ENCODE measurements at regions not wholly inside any gene's neighbourhood (a gene's known extent, or its start where the extent isn't known, plus 50 kb on each side); places are given as distances from the start of the nearest gene placed in this dataset.

DNA sequence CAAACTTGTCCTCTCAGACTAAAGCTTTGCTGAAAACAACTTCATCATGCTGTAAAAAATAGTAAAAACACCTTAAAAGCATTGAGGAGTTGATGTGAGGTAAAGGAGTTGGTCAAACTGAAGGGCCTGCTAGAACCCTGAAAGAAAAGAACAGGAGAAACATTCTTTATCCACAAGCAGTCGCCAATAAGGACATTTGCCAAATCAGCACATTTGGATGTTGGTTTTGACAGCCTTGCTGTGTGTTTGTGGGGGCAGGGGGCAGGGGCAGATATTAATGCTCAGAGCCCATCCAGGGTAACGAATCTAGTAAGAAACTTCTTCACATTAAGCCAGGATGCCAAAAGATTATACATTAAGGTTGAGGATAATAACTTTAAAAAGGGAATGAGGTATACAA lies 399.9 kb upstream of the ZFHX3 start:
- no peak overlapping the region for H2AFZ ChIP-seq (ENCODE audit: low read length)
- H3K9me3 ChIP-seq (ENCODE audit: control insufficient read depth, insufficient read depth, low read depth, low read length), result no peaks in the 10 kb centered on the region
- DNase-seq (ENCODE audit: low read depth in 2 of 2), result no peak
- H3K4me3 ChIP-seq (replicated peaks in 1 of 4; ENCODE audit: control extremely low read depth in 1 of 4, insufficient read depth in 1 of 4, low read depth in 3 of 4, low read length in 4 of 4), result no peak overlapping the region
- H3K4me1 ChIP-seq (ENCODE audit: control insufficient read depth, extremely low read depth, insufficient read depth, low read length), result no peaks in the 10 kb centered on the region
- H3K9ac ChIP-seq (ENCODE audit: insufficient read depth, low read length), result no peak overlapping the region
- H3K27ac ChIP-seq (ENCODE audit: insufficient read depth, low read length), result no peak overlapping the region
- no peaks in the 10 kb centered on the region for H3K27me3 ChIP-seq (ENCODE audit: control insufficient read depth, insufficient read depth, low read length)
- TF ChIP-seq EZH2 (IDR thresholded peaks at IDR 0.05; ENCODE audit: low read length, missing control alignments), result no peak
- H3K79me2 ChIP-seq (ENCODE audit: control insufficient read depth, insufficient read depth, low read length), result no peaks in the 10 kb centered on the region
- H3K36me3 ChIP-seq (ENCODE audit: control insufficient read depth, insufficient read depth, low read length), result no peaks in the 10 kb centered on the region
- no peak overlapping the region for H3K4me2 ChIP-seq (ENCODE audit: extremely low read depth, insufficient read depth, low read length)
- no peaks in the 10 kb centered on the region for H4K20me1 ChIP-seq (ENCODE audit: control insufficient read depth, extremely low read depth, insufficient read depth, low read length)

GRCh38 chr16:73434621-73435020 lies 386.7 kb upstream of the ZFHX3 start:
- no peak for TF ChIP-seq EZH2 (IDR thresholded peaks at IDR 0.05; ENCODE audit: low read length, missing control alignments)
- TF ChIP-seq, protein P1, sequence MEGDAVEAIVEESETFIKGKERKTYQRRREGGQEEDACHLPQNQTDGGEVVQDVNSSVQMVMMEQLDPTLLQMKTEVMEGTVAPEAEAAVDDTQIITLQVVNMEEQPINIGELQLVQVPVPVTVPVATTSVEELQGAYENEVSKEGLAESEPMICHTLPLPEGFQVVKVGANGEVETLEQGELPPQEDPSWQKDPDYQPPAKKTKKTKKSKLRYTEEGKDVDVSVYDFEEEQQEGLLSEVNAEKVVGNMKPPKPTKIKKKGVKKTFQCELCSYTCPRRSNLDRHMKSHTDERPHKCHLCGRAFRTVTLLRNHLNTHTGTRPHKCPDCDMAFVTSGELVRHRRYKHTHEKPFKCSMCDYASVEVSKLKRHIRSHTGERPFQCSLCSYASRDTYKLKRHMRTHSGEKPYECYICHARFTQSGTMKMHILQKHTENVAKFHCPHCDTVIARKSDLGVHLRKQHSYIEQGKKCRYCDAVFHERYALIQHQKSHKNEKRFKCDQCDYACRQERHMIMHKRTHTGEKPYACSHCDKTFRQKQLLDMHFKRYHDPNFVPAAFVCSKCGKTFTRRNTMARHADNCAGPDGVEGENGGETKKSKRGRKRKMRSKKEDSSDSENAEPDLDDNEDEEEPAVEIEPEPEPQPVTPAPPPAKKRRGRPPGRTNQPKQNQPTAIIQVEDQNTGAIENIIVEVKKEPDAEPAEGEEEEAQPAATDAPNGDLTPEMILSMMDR (conservative IDR thresholded peaks at IDR 0.05 in 1 of 2, IDR thresholded peaks at IDR 0.05 in 1 of 2; ENCODE audit: low read depth in 1 of 2, low read length in 2 of 2), result no peak
- Histone ChIP-seq H3K9me3 (ENCODE audit: control insufficient read depth, insufficient read depth, low read depth, low read length) (no peaks in the 10 kb centered on the region), H2AFZ (ENCODE audit: low read length) (no peak overlapping the region), H3K4me2 (ENCODE audit: extremely low read depth, insufficient read depth, low read length) (no peak overlapping the region), H4K20me1 (ENCODE audit: control insufficient read depth, extremely low read depth, insufficient read depth, low read length) (no peaks in the 10 kb centered on the region), H3K27me3 (ENCODE audit: control insufficient read depth, insufficient read depth, low read length) (no peaks in the 10 kb centered on the region), H3K36me3 (ENCODE audit: control insufficient read depth, insufficient read depth, low read length) (no peaks in the 10 kb centered on the region), H3K27ac (ENCODE audit: insufficient read depth, low read length) (no peak overlapping the region), H3K79me2 (ENCODE audit: control insufficient read depth, insufficient read depth, low read length) (no peaks in the 10 kb centered on the region), H3K9ac (ENCODE audit: insufficient read depth, low read length) (no peak overlapping the region), H3K4me3 (replicated peaks in 1 of 4; ENCODE audit: control extremely low read depth in 1 of 4, insufficient read depth in 1 of 4, low read depth in 3 of 4, low read length in 4 of 4) (no peak overlapping the region), H3K4me1 (ENCODE audit: control insufficient read depth, extremely low read depth, insufficient read depth, low read length) (no peaks in the 10 kb centered on the region)
- no peak for DNase-seq (ENCODE audit: low read depth in 2 of 2)

GRCh38 chr16:73433731-73434307 lies 385.9 kb upstream of the ZFHX3 start:
- Histone ChIP-seq H3K36me3 (ENCODE audit: control insufficient read depth, insufficient read depth, low read length) (no peaks in the 10 kb centered on the region), H3K27ac (ENCODE audit: insufficient read depth, low read length) (no peak overlapping the region), H3K9ac (ENCODE audit: insufficient read depth, low read length) (no peak overlapping the region), H3K27me3 (ENCODE audit: control insufficient read depth, insufficient read depth, low read length) (no peaks in the 10 kb centered on the region), H3K9me3 (ENCODE audit: control insufficient read depth, insufficient read depth, low read depth, low read length) (no peaks in the 10 kb centered on the region), H4K20me1 (ENCODE audit: control insufficient read depth, extremely low read depth, insufficient read depth, low read length) (no peaks in the 10 kb centered on the region), H2AFZ (ENCODE audit: low read length) (no peak overlapping the region), H3K79me2 (ENCODE audit: control insufficient read depth, insufficient read depth, low read length) (no peaks in the 10 kb centered on the region), H3K4me2 (ENCODE audit: extremely low read depth, insufficient read depth, low read length) (no peak overlapping the region), H3K4me3 (replicated peaks in 1 of 4; ENCODE audit: control extremely low read depth in 1 of 4, insufficient read depth in 1 of 4, low read depth in 3 of 4, low read length in 4 of 4) (no peak overlapping the region), H3K4me1 (ENCODE audit: control insufficient read depth, extremely low read depth, insufficient read depth, low read length) (no peaks in the 10 kb centered on the region)
- DNase-seq (ENCODE audit: low read depth in 2 of 2), result no peak
- no peak for TF ChIP-seq EZH2 (IDR thresholded peaks at IDR 0.05; ENCODE audit: low read length, missing control alignments)
- TF ChIP-seq, protein P1 (conservative IDR thresholded peaks at IDR 0.05 in 1 of 2, IDR thresholded peaks at IDR 0.05 in 1 of 2; ENCODE audit: low read depth in 1 of 2, low read length in 2 of 2), result no peak

All from fibroblast of lung (primary cell).